Sigmoid colon (tissue), 6 donors: ENCODE measurements at regions not wholly inside any gene's neighbourhood (a gene's known extent, or its start where the extent isn't known, plus 50 kb on each side); places are given as distances from the start of the nearest gene placed in this dataset.
"Not testable (repeated sequence)": the region's sequence is repeated elsewhere in the genome, so short reads cannot be mapped to it uniquely, and the experiment has no call there.

Source experiments
- DNase-seq: peaks from one replicate; pipeline ENCODE4 v3.0.0-alpha.2; 2019
- H3K27ac ChIP-seq, 4 donors: fragments of 200-600 bp; sonication (generic); one replicate each; pipeline ENCODE4 v1.5.1; 2016 to 2019; ENCODE audit warnings: mild to moderate bottlenecking in 1 of 4
- H3K27me3 ChIP-seq, 3 donors: fragments of 200-600 bp; sonication (generic); one replicate each; pipeline ENCODE4 v1.5.1; 2019; ENCODE audit warnings: mild to moderate bottlenecking in 1 of 3
- H3K36me3 ChIP-seq, 4 donors: fragments of 200-600 bp; sonication (generic); one replicate each; pipeline ENCODE4 v1.5.1; 2016 to 2019
- H3K4me1 ChIP-seq, 4 donors: fragments of 200-600 bp; sonication (generic); one replicate each; pipeline ENCODE4 v1.5.1; 2017 to 2019
- H3K4me3 ChIP-seq, 4 donors: fragments of 200-600 bp; sonication (generic); one replicate each; pipeline ENCODE4 v1.5.1; 2017 to 2019; ENCODE audit warnings: mild to moderate bottlenecking in 2 of 4, moderate library complexity in 1 of 4
- H3K9me3 ChIP-seq, 4 donors: fragments of 200-600 bp in 3 of 4; sonication (generic) in 3 of 4; one replicate each; pipeline versions ENCODE4 v1.5.1 to v1.6.1; 2013 to 2019
- EP300 ChIP-seq, 4 donors: sonication (generic); formaldehyde crosslinking; IDR thresholded peaks; one replicate each; pipeline ENCODE4 v1.6.1; 2017; ENCODE audit warnings: antibody characterized with exemption in 4 of 4
- POLR2A ChIP-seq, 2 donors: fragments of 450-650 bp; IDR thresholded peaks; one replicate each; pipeline ENCODE4 v1.6.1; 2016; ENCODE audit warnings: antibody characterized with exemption in 2 of 2, mild to moderate bottlenecking in 2 of 2, moderate library complexity in 2 of 2
- POLR2AphosphoS5 ChIP-seq, 4 donors: sonication (generic); formaldehyde crosslinking; IDR thresholded peaks; one replicate each; pipeline ENCODE4 v1.6.1; 2017; ENCODE audit warnings: antibody characterized with exemption in 4 of 4
- WGBS, 2 donors: extraction: QIAGEN DNeasy Blood & Tissue Kit; methylation state at CpG; one replicate each; pipeline ENCODE4 v1.1.7; 2013; 5-methylcytosine and 5-hydroxymethylcytosine counted together
- intact Hi-C: fragments of 100-400 bp; cut with DNase I; formaldehyde crosslinking; loops from one replicate; pipeline ENCODE4 v1.15.1; 2023
- TF ChIP-seq, protein P1 (sequence below), 4 experiments: fragments of 450-650 bp in 3 of 4; fragments of 200-600 bp in 1 of 4; IDR thresholded peaks; one replicate each; pipeline ENCODE4 v1.5.1; 2016 to 2019; ENCODE audit warnings: antibody characterized with exemption in 4 of 4, mild to moderate bottlenecking in 3 of 4, moderate library complexity in 2 of 4
- donor health status: healthy with polysubstance abuse.
- donor health status: healthy.

DNA sequence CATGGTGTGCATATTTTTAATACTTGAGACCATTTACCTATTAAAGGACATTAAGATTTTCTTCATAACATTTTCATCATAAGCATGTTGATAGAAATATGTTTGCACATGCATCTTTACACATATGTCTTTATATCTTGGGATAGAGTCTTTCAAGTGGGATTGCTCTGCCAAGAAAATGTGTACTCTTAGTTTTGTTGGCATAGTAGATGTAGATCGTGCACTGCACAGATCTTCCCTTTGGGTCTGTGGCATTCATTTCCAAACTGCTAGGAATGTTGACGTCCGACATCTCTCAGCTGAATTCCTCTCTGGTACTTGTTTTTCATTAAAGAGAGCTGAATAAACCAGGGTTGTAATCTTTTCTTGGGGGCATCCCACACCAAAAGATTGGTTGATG is 183.2 kb upstream of the RPRM start:
- H3K4me1 ChIP-seq, result no peaks in the 10 kb centered on the region
- H3K9me3 ChIP-seq, result no peaks in the 10 kb centered on the region
- intact Hi-C loops, result no loop called here
- H3K27ac ChIP-seq, result no peak overlapping the region
- H3K36me3 ChIP-seq, result no peaks in the 10 kb centered on the region
- WGBS, 2 donors, result 83 to 86% methylated on average over 3 of the region's 3 CpGs
- TF ChIP-seq, protein P1, sequence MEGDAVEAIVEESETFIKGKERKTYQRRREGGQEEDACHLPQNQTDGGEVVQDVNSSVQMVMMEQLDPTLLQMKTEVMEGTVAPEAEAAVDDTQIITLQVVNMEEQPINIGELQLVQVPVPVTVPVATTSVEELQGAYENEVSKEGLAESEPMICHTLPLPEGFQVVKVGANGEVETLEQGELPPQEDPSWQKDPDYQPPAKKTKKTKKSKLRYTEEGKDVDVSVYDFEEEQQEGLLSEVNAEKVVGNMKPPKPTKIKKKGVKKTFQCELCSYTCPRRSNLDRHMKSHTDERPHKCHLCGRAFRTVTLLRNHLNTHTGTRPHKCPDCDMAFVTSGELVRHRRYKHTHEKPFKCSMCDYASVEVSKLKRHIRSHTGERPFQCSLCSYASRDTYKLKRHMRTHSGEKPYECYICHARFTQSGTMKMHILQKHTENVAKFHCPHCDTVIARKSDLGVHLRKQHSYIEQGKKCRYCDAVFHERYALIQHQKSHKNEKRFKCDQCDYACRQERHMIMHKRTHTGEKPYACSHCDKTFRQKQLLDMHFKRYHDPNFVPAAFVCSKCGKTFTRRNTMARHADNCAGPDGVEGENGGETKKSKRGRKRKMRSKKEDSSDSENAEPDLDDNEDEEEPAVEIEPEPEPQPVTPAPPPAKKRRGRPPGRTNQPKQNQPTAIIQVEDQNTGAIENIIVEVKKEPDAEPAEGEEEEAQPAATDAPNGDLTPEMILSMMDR (IDR thresholded peaks at IDR 0.05), result no peak
- TF ChIP-seq POLR2A (IDR thresholded peaks at IDR 0.05), result no peak
- TF ChIP-seq POLR2AphosphoS5 (IDR thresholded peaks at IDR 0.05), result no peak
- TF ChIP-seq EP300 (IDR thresholded peaks at IDR 0.05), result no peak
- no peak for DNase-seq
- H3K4me3 ChIP-seq, result no peak overlapping the region
- H3K27me3 ChIP-seq, result no peaks in the 10 kb centered on the region

DNA sequence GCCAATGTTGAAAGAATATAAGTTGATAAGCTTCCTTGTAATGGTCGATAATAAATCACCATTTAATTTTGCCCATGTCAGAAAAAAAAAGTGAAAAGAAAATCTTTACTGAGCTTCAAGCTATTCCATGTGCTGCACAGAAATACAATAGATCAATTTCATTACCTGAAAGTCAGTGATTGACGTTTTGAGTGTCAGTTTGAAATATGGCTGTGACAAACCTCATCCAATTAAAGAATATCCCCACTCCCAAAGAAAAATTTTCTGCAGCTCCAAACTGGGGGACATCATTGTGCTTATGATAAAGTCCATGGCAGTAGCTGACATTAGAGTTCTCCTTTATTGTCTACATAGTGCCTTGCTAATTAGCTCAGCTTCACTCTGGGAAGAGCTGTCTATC is 184.8 kb upstream of the RPRM start:
- DNase-seq, result no peak
- 45 to 57% methylated on average over 2 of the region's 2 CpGs for WGBS, 2 donors
- no peaks in the 10 kb centered on the region for H3K27me3 ChIP-seq
- intact Hi-C loops, result no loop called here
- TF ChIP-seq EP300 (IDR thresholded peaks at IDR 0.05), result no peak
- TF ChIP-seq POLR2AphosphoS5 (IDR thresholded peaks at IDR 0.05), result no peak
- TF ChIP-seq, protein P1 (IDR thresholded peaks at IDR 0.05), result no peak
- no peak for TF ChIP-seq POLR2A (IDR thresholded peaks at IDR 0.05)
- no peaks in the 10 kb centered on the region for H3K36me3 ChIP-seq
- no peaks in the 10 kb centered on the region for H3K9me3 ChIP-seq
- no peaks in the 10 kb centered on the region for H3K4me1 ChIP-seq
- H3K4me3 ChIP-seq, result no peak overlapping the region
- H3K27ac ChIP-seq, result no peak overlapping the region

DNA sequence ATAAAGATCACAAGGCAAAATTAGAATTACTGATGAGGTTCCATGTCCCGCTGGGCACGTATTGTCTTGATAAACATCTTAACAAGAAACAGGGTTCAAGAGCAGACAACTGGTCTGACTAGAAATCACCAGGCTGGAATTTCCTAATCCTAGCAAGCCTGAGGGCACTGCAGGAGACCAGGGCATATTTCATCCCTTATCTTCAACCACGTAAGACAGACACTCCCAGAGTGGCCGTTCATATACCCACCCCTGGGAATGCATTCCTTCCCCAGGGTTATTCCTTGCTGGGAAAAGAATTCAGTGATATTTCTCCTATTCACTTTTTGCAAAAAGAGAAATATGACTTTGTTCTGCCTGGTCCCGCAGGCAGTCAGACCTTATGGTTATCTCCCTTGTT is 185.4 kb upstream of the RPRM start:
- H3K36me3 ChIP-seq, DNase-seq, H3K9me3 ChIP-seq, H3K27ac ChIP-seq, H3K4me1 ChIP-seq, intact Hi-C loops, H3K27me3 ChIP-seq, H3K4me3 ChIP-seq: not testable (repeated sequence)
- WGBS, 2 donors, result 87 to 88% methylated on average over 5 of the region's 5 CpGs

DNA sequence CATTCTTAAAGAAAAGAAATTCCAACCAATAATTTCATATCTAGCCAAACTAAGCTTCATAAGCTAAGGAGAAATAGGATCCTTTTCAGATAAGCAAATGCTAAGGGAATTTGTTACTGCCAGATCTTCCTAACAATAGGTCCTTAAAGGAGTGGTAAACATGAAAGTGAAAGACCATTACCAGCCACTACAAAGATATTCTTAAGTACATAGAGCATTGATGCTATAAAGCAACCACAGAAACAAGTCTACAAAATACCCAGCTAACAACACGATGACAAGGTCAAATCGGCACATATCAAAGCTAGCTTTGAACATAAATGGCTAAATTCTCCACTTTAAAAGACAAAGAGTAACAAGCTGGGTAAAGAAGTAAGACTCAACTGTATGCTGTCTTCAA is 188.9 kb upstream of the RPRM start:
- Histone ChIP-seq H3K4me3 (no peak overlapping the region), H3K36me3 (no peaks in the 10 kb centered on the region), H3K4me1 (no peaks in the 10 kb centered on the region), H3K9me3 (no peaks in the 10 kb centered on the region), H3K27ac (no peak overlapping the region), H3K27me3 (no peaks in the 10 kb centered on the region)
- WGBS, 2 donors, result 88 to 95% methylated on average over 2 of the region's 2 CpGs
- intact Hi-C loops, result no loop called here
- TF ChIP-seq POLR2A (IDR thresholded peaks at IDR 0.05) (no peak), EP300 (IDR thresholded peaks at IDR 0.05) (no peak), POLR2AphosphoS5 (IDR thresholded peaks at IDR 0.05) (no peak)
- TF ChIP-seq, protein P1 (IDR thresholded peaks at IDR 0.05), result no peak
- no peak for DNase-seq

DNA sequence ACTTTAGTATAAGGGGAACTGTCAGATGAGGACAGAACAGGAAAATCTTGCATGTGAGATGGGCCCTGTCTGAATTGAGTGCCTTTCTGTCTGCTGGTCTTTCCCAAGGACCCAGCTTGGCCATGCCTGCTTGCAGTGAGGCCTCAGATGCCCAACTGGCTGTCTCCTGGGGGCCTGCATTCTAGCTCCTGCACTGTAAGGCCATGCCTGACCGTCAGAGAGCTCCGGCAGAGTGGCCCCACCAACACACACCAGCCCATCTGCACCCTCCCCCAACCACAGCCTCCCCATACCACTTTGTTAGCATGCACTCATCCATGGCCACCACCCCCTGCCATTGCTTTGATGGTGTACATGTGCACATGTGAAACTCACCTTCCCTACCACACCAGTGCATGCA is 190.4 kb upstream of the RPRM start:
- Histone ChIP-seq H3K4me1 (no peaks in the 10 kb centered on the region), H3K36me3 (no peaks in the 10 kb centered on the region), H3K27me3 (no peaks in the 10 kb centered on the region), H3K9me3 (no peaks in the 10 kb centered on the region), H3K4me3 (no peak overlapping the region), H3K27ac (no peak overlapping the region)
- no peak for DNase-seq
- TF ChIP-seq EP300 (IDR thresholded peaks at IDR 0.05) (no peak), POLR2AphosphoS5 (IDR thresholded peaks at IDR 0.05) (no peak), POLR2A (IDR thresholded peaks at IDR 0.05) (no peak)
- TF ChIP-seq, protein P1 (IDR thresholded peaks at IDR 0.05), result no peak
- intact Hi-C loops, result no loop called here
- WGBS, 2 donors, result 76 to 79% methylated on average over 2 of the region's 2 CpGs
